Thyroid gland (tissue), 4 donors: ENCODE measurements at regions not wholly inside any gene's neighbourhood (a gene's known extent, or its start where the extent isn't known, plus 50 kb on each side); places are given as distances from the start of the nearest gene placed in this dataset.

Source experiments
- DNase-seq, 2 donors: peaks; one replicate each; pipeline ENCODE4 v3.0.0-alpha.2; 2019
- H3K27ac ChIP-seq, 3 donors: fragments of 200-600 bp; sonication (generic); 1 replicate in 2 of 3; 2 replicates in 1 of 3; pipeline ENCODE4 v1.5.1; 2016 to 2019; ENCODE audit warnings: mild to moderate bottlenecking in 1 of 3, moderate library complexity in 1 of 3
- H3K27me3 ChIP-seq: fragments of 200-600 bp; sonication (generic); one replicate; pipeline ENCODE4 v1.5.1; 2019
- H3K36me3 ChIP-seq, 2 donors: fragments of 200-600 bp; sonication (generic); one replicate each; pipeline ENCODE4 v1.5.1; 2016 to 2019
- H3K4me1 ChIP-seq, 2 donors: fragments of 200-600 bp; sonication (generic); one replicate each; pipeline ENCODE4 v1.5.1; 2017 to 2019
- H3K4me3 ChIP-seq, 3 donors: fragments of 200-600 bp; sonication (generic); replicated peaks in 1 of 3; 1 replicate in 2 of 3; 2 replicates in 1 of 3; pipeline ENCODE4 v1.5.1; 2016; ENCODE audit warnings: mild to moderate bottlenecking in 1 of 3
- H3K9me3 ChIP-seq: fragments of 200-600 bp; sonication (generic); one replicate; pipeline ENCODE4 v1.5.1; 2017
- CTCF ChIP-seq, 6 experiments: fragments of 200-600 bp in 3 of 6; fragments of 450-650 bp in 3 of 6; sonication (generic) in 3 of 6; IDR thresholded peaks; one replicate each; pipeline ENCODE4 v1.5.1; 2016 to 2019; ENCODE audit warnings: antibody characterized with exemption in 6 of 6, mild to moderate bottlenecking in 2 of 6, inconsistent platforms in 1 of 6, moderate library complexity in 1 of 6
- POLR2A ChIP-seq, 2 donors: fragments of 450-650 bp; IDR thresholded peaks; one replicate each; pipeline ENCODE4 v1.6.1; 2017; ENCODE audit warnings: antibody characterized with exemption in 2 of 2, mild to moderate bottlenecking in 2 of 2, moderate library complexity in 1 of 2
- WGBS, 2 donors: methylation state at CpG; one replicate each; pipeline ENCODE4 v1.1.5; 2017; 5-methylcytosine and 5-hydroxymethylcytosine counted together
- intact Hi-C: fragments of 100-400 bp; cut with DNase I; formaldehyde crosslinking; loops from one replicate; pipeline ENCODE4 v1.15.1; 2023

GRCh38 chr5:61262080-61262479, 70.0 kb upstream of the ZSWIM6 start:
- intact Hi-C loops: no loop called here
- Histone ChIP-seq H3K9me3 (no peaks in the 10 kb centered on the region), H3K4me1 (peaks cover 0 to 15% of the 10 kb centered on the region in 2 donors), H3K27ac (no peak overlapping the region), H3K27me3 (no peaks in the 10 kb centered on the region), H3K36me3 (no peaks in the 10 kb centered on the region), H3K4me3 (no peak overlapping the region)
- no peak for DNase-seq
- 92 to 93% methylated on average over 5 of the region's 5 CpGs for WGBS, 2 donors
- TF ChIP-seq CTCF (IDR thresholded peaks at IDR 0.05) (no peak), POLR2A (IDR thresholded peaks at IDR 0.05) (no peak)

- Histone ChIP-seq H3K9me3 (no peaks in the 10 kb centered on the region), H3K4me3 (no peak overlapping the region), H3K27me3 (no peaks in the 10 kb centered on the region), H3K27ac (peak overlapping the region in 2 of 3 donors; percentile 42 to 43), H3K36me3 (no peaks in the 10 kb centered on the region), H3K4me1 (peaks cover 0 to 15% of the 10 kb centered on the region in 2 donors)
- WGBS, 2 donors: 31 to 35% methylated on average over 6 of the region's 6 CpGs
- intact Hi-C loops: no loop called here
- peak; percentile 85 to 88 for DNase-seq
- TF ChIP-seq CTCF (IDR thresholded peaks at IDR 0.05) (no peak), POLR2A (IDR thresholded peaks at IDR 0.05) (no peak)
These were observed 69.0 kb upstream of the ZSWIM6 start for GRCh38 chr5:61263072-61263471.

- peaks cover 0 to 15% of the 10 kb centered on the region in 2 donors for H3K4me1 ChIP-seq
- no peaks in the 10 kb centered on the region for H3K36me3 ChIP-seq
- intact Hi-C loops: no loop called here
- H3K9me3 ChIP-seq: no peaks in the 10 kb centered on the region
- no peaks in the 10 kb centered on the region for H3K27me3 ChIP-seq
- TF ChIP-seq CTCF (IDR thresholded peaks at IDR 0.05) (no peak), POLR2A (IDR thresholded peaks at IDR 0.05) (no peak)
- DNase-seq: peak; percentile 42 to 46
- peak overlapping the region; percentile 5 to 43 (median 42) for H3K27ac ChIP-seq
- WGBS, 2 donors: 29 to 42% methylated on average over 11 of the region's 11 CpGs
- no peak overlapping the region for H3K4me3 ChIP-seq
These were observed 68.3 kb upstream of the ZSWIM6 start for GRCh38 chr5:61263561-61264272.

DNA sequence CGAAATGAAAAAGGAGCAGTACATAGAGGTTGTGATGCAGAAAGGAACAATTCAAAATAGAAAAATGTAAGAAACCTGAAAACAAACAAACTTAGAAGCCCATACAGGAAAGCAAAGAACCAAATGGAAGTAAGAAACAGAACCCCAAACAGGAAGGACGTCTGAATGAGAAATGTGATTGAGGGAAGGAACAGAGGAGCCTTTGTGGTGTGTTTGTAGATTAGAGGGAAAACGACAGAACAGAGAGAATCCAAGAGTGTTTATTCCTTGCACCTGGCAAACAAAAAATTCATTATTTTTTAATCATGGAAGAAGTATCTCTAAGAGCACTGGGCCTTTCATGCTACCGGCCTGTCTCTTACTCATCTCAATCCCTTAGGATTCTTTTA, 67.8 kb upstream of the ZSWIM6 start:
- WGBS, 2 donors: 78 to 86% methylated on average over 4 of the region's 4 CpGs
- Histone ChIP-seq H3K36me3 (no peaks in the 10 kb centered on the region), H3K4me1 (peaks cover 0 to 15% of the 10 kb centered on the region in 2 donors), H3K4me3 (no peak overlapping the region), H3K27me3 (no peaks in the 10 kb centered on the region), H3K9me3 (no peaks in the 10 kb centered on the region), H3K27ac (peak overlapping the region in 1 of 3 donors; percentile 42)
- TF ChIP-seq CTCF (IDR thresholded peaks at IDR 0.05): no peak
- no peak for TF ChIP-seq POLR2A (IDR thresholded peaks at IDR 0.05)
- DNase-seq: no peak
- intact Hi-C loops: no loop called here

- H3K4me1 ChIP-seq: peaks cover 0 to 15% of the 10 kb centered on the region in 2 donors
- TF ChIP-seq CTCF (IDR thresholded peaks at IDR 0.05) (no peak), POLR2A (IDR thresholded peaks at IDR 0.05) (no peak)
- H3K27me3 ChIP-seq: no peaks in the 10 kb centered on the region
- no peaks in the 10 kb centered on the region for H3K36me3 ChIP-seq
- 70 to 75% methylated on average over 4 of the region's 4 CpGs for WGBS, 2 donors
- H3K9me3 ChIP-seq: no peaks in the 10 kb centered on the region
- H3K4me3 ChIP-seq: no peak overlapping the region
- intact Hi-C loops: no loop called here
- no peak for DNase-seq
- H3K27ac ChIP-seq: no peak overlapping the region
These were observed 64.9 kb upstream of the ZSWIM6 start for GRCh38 chr5:61267116-61267515.
